GM12878 (cell line): ENCODE measurements at regions not wholly inside any gene's neighbourhood (a gene's known extent, or its start where the extent isn't known, plus 50 kb on each side); places are given as distances from the start of the nearest gene placed in this dataset.

ENCODE experiments used
- ATAC-seq: fragments of 200-7000 bp; cut with Tn5 transposase; 3 replicates; pipeline ENCODE4 v1.9.1; 2020; ENCODE audit warnings: mild to moderate bottlenecking, moderate library complexity
- BruUV-seq: library from RNA; stranded (reverse); fragments of 400-500 nt; replicated peaks from 2 replicates; lab custom pipeline; 2021; lab: Mats Ljungman, UMichigan
- CTCF ChIA-PET: fragments of 300-600 bp; sonication (Branson Sonifier 250); formaldehyde crosslinking; extraction: SDS; loops from one replicate; lab custom pipeline; 2021; ENCODE audit warnings: inconsistent platforms; lab: Yijun Ruan, JAX
- POLR2A ChIA-PET: fragments of 350-600 bp; formaldehyde crosslinking; extraction: SDS; loops from one replicate; lab custom pipeline; 2021; ENCODE audit warnings: inconsistent platforms; lab: Charles Lee
- RAD21 ChIA-PET: fragments of 300-600 bp; sonication (Branson Sonifier 250); formaldehyde crosslinking; loops from one replicate; lab custom pipeline; 2023; ENCODE audit warnings: antibody characterized with exemption; ENCODE audit not compliant: unreplicated experiment; lab: Charles Lee
- SMC1A ChIA-PET: fragments of 300-600 bp; sonication (Branson Sonifier 250); formaldehyde crosslinking; loops from one replicate; lab custom pipeline; 2023; ENCODE audit not compliant: unreplicated experiment, uncharacterized antibody; lab: Charles Lee
- DNase-seq: peaks from one replicate; pipeline ENCODE4 v3.0.0-alpha.2; 2011; ENCODE audit warnings: low read depth, low spot score
- FAIRE-seq: peaks from 3 replicates; lab custom pipeline; 2011; peaks lifted over from hg19 to GRCh38; lab: Jason Lieb, UNC
- H2AFZ ChIP-seq: 2 replicates; pipeline ENCODE4 v1.6.0; 2011; ENCODE audit warnings: low read depth, low read length, control low read depth; ENCODE audit not compliant: control insufficient read depth
- H3K27ac ChIP-seq: 2 replicates; pipeline ENCODE4 v1.5.1; 2011; ENCODE audit warnings: control low read depth; ENCODE audit not compliant: control insufficient read depth, insufficient read depth
- H3K27me3 ChIP-seq, 2 experiments: replicated peaks in 1 of 2; 2 replicates each; pipeline versions ENCODE4 v1.6.0 to v1.6.1; 2011; ENCODE audit warnings: low read length in 1 of 2; ENCODE audit not compliant: control insufficient read depth in 2 of 2, insufficient read depth in 2 of 2
- H3K36me3 ChIP-seq, 2 experiments: 2 replicates each; pipeline ENCODE4 v1.5.1; 2011; ENCODE audit warnings: low read length in 1 of 2; ENCODE audit not compliant: control insufficient read depth in 2 of 2, insufficient read depth in 2 of 2
- H3K4me1 ChIP-seq: 2 replicates; pipeline ENCODE4 v1.6.1; 2011; ENCODE audit warnings: mild to moderate bottlenecking, low read length, moderate library complexity, mixed read lengths; ENCODE audit not compliant: control insufficient read depth, insufficient read depth
- H3K4me2 ChIP-seq: 2 replicates; pipeline ENCODE4 v1.6.0; 2011; ENCODE audit warnings: control low read depth; ENCODE audit not compliant: control insufficient read depth, insufficient read depth
- H3K4me3 ChIP-seq: fragments of 200-600 bp; sonication (generic); 2 replicates; pipeline ENCODE4 v1.5.1; 2016
- H3K79me2 ChIP-seq: 2 replicates; pipeline ENCODE4 v1.6.0; 2011; ENCODE audit warnings: low read length; ENCODE audit not compliant: control insufficient read depth, insufficient read depth
- H3K9ac ChIP-seq: 2 replicates; pipeline ENCODE4 v1.8.0; 2011; ENCODE audit warnings: low read length, control low read depth, mixed read lengths; ENCODE audit not compliant: control insufficient read depth, insufficient read depth
- H3K9me3 ChIP-seq: replicated peaks from 3 replicates; pipeline ENCODE4 v1.5.1; 2011; ENCODE audit warnings: mild to moderate bottlenecking, low read length; ENCODE audit not compliant: control insufficient read depth, insufficient read depth
- H4K20me1 ChIP-seq: 2 replicates; pipeline ENCODE4 v1.6.0; 2011; ENCODE audit not compliant: control insufficient read depth, insufficient read depth
- BACH1 ChIP-seq: fragments of 450-650 bp; IDR thresholded peaks from 2 replicates; pipeline ENCODE4 v1.6.1; 2017; ENCODE audit warnings: mild to moderate bottlenecking, borderline replicate concordance
- EP300 ChIP-seq, 2 experiments: fragments of 150-350 bp in 1 of 2; IDR thresholded peaks; 2 replicates each; pipeline ENCODE4 v1.6.1; 2011 to 2012; ENCODE audit warnings: low read depth in 2 of 2, low read length in 2 of 2, borderline replicate concordance in 1 of 2, improper control_type of control experiment in 1 of 2, inconsistent platforms in 1 of 2; ENCODE audit not compliant: control insufficient read depth in 1 of 2
- GATAD2B ChIP-seq: fragments of 450-650 bp; conservative IDR thresholded peaks from 2 replicates; pipeline ENCODE4 v1.6.1; 2017; ENCODE audit warnings: low read depth, mild to moderate bottlenecking, moderate library complexity
- MEF2B ChIP-seq: fragments of 450-650 bp; IDR thresholded peaks from 2 replicates; pipeline ENCODE4 v1.6.1; 2018; ENCODE audit warnings: mild to moderate bottlenecking, moderate library complexity; ENCODE audit not compliant: partially characterized antibody, poor library complexity, severe bottlenecking
- SMAD5 ChIP-seq: IDR thresholded peaks from 2 replicates; pipeline ENCODE4 v1.6.1; 2016; ENCODE audit warnings: antibody characterized with exemption, low read depth
- SP1 ChIP-seq: IDR thresholded peaks from one replicate; pipeline ENCODE4 v1.6.1; 2011; ENCODE audit warnings: low read depth, low read length
- SREBF2 ChIP-seq: IDR thresholded peaks from 2 replicates; pipeline ENCODE4 v1.6.1; 2012; ENCODE audit warnings: mild to moderate bottlenecking, low read length
- STAT1 ChIP-seq: fragments of 450-650 bp; conservative IDR thresholded peaks from 2 replicates; pipeline ENCODE4 v1.6.1; 2014; ENCODE audit warnings: antibody characterized with exemption, mild to moderate bottlenecking
- whole genome bisulfite sequencing: methylation state at CpG from one replicate; pipeline ENCODE4 v1.1.6; 2016; ENCODE audit warnings: low lambda C conversion rate; ENCODE audit not compliant: insufficient replicate concordance, insufficient coverage; ENCODE audit errors: missing lambda C conversion rate; 5-methylcytosine and 5-hydroxymethylcytosine counted together
- in situ Hi-C: fragments of 300-500 bp; cut with MboI; formaldehyde crosslinking; loops from 9 replicates; pipeline ENCODE4 v1.14.3; 2018; ENCODE audit warnings: mixed read lengths
- intact Hi-C: fragments of 100-400 bp; cut with micrococcal nuclease; formaldehyde crosslinking; loops from one replicate; pipeline ENCODE4 v1.14.2; 2022; ENCODE audit not compliant: unreplicated experiment
- TF ChIP-seq, protein P1 (sequence below): IDR thresholded peaks from 2 replicates; pipeline ENCODE4 v1.6.1; 2012; ENCODE audit warnings: low read depth, low read length, improper control_type of control experiment
- TF ChIP-seq, protein P2 (sequence below): fragments of 450-650 bp; IDR thresholded peaks from 2 replicates; pipeline ENCODE4 v1.6.1; 2017; ENCODE audit warnings: mild to moderate bottlenecking
- TF ChIP-seq, protein P3 (sequence below): fragments of 450-650 bp; formaldehyde crosslinking; IDR thresholded peaks from 2 replicates; pipeline ENCODE4 v1.4.0; 2020; ENCODE audit warnings: mild to moderate bottlenecking, moderate library complexity

DNA sequence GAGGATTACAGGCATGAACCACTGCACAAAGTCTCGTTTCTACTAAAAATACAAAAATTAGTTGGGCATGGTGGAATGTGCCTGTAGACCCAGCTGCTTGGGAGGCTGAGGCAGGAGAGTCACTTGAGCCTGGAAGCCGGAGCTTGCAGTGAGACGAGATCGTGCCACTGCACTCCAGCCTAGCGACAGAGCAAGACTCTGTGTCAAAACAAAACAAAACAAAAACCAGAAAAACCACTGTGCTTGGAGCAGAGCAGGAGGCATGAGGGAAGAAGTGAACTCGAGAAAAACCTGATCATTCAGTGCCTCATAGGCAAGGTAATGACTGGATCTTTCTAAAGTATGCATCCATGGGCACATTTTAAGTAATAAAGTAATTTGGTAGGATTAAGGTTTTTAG is 487.8 kb downstream of the KCNH5 start:
- H3K79me2 ChIP-seq = no peaks in the 10 kb centered on the region
- H3K4me3 ChIP-seq = no peak overlapping the region
- BruUV-seq = no TSS peak
- no peaks in the 10 kb centered on the region for H4K20me1 ChIP-seq
- intact Hi-C loops = no loop called here
- no peak overlapping the region for H3K4me2 ChIP-seq
- ATAC-seq = no peak
- POLR2A ChIA-PET = no interaction called here
- no peak overlapping the region for H3K9ac ChIP-seq
- FAIRE-seq = no peak
- no peaks in the 10 kb centered on the region for H3K4me1 ChIP-seq
- in situ Hi-C loops = no loop called here
- WGBS = 42% methylated on average over 6 of the region's 6 CpGs
- no peak overlapping the region for H3K27ac ChIP-seq
- SMC1A ChIA-PET = no interaction called here
- TF ChIP-seq GATAD2B (no peak), BACH1 (no peak)
- DNase-seq = no peak
- H2AFZ ChIP-seq = no peak overlapping the region
- RAD21 ChIA-PET = no interaction called here
- no peaks in the 10 kb centered on the region for H3K36me3 ChIP-seq
- CTCF ChIA-PET = no interaction called here
- H3K9me3 ChIP-seq = no peaks in the 10 kb centered on the region
- H3K27me3 ChIP-seq = no peaks in the 10 kb centered on the region

DNA sequence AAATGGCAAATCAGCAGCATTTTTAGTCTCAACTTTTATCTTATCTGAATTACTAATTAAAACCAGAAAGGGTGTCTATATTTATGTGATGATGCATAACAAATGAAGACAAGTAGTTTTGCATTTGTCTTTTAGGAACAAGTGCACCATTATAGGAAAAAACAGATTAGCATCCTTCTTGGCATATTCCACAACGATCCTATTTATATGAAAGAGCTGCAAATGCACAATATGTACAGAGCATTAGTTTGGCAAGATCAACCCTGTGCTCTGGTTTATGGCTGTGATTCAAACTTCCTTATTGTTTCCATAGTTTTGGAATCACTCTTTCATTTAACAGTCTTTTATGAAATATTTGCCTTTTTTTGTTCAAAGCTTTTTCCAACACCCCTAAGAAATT is 486.8 kb downstream of the KCNH5 start:
- DNase-seq (no peak), ATAC-seq (no peak), FAIRE-seq (no peak)
- Histone ChIP-seq H3K4me1 (no peaks in the 10 kb centered on the region), H2AFZ (no peak overlapping the region), H3K27me3 (no peaks in the 10 kb centered on the region), H3K36me3 (no peaks in the 10 kb centered on the region), H3K9me3 (no peaks in the 10 kb centered on the region), H3K4me2 (no peak overlapping the region), H3K27ac (no peak overlapping the region), H4K20me1 (no peaks in the 10 kb centered on the region), H3K4me3 (no peak overlapping the region), H3K79me2 (no peaks in the 10 kb centered on the region), H3K9ac (no peak overlapping the region)
- ChIA-PET RAD21 (no interaction called here), POLR2A (no interaction called here), CTCF (no interaction called here), SMC1A (no interaction called here)
- intact Hi-C loops (no loop called here), in situ Hi-C loops (no loop called here)
- 0% methylated on average over 1 of the region's 1 CpG for WGBS
- no TSS peak for BruUV-seq
- TF ChIP-seq EP300 (IDR thresholded peaks at IDR 0.05; ENCODE audit: borderline replicate concordance in 1 of 2, control insufficient read depth in 1 of 2, low read depth in 2 of 2, low read length in 2 of 2) (no peak), SP1 (no peak), SREBF2 (no peak), SMAD5 (no peak), MEF2B (no peak), STAT1 (no peak)
- TF ChIP-seq, protein P1, sequence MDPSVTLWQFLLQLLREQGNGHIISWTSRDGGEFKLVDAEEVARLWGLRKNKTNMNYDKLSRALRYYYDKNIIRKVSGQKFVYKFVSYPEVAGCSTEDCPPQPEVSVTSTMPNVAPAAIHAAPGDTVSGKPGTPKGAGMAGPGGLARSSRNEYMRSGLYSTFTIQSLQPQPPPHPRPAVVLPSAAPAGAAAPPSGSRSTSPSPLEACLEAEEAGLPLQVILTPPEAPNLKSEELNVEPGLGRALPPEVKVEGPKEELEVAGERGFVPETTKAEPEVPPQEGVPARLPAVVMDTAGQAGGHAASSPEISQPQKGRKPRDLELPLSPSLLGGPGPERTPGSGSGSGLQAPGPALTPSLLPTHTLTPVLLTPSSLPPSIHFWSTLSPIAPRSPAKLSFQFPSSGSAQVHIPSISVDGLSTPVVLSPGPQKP = no peak
- TF ChIP-seq, protein P2, sequence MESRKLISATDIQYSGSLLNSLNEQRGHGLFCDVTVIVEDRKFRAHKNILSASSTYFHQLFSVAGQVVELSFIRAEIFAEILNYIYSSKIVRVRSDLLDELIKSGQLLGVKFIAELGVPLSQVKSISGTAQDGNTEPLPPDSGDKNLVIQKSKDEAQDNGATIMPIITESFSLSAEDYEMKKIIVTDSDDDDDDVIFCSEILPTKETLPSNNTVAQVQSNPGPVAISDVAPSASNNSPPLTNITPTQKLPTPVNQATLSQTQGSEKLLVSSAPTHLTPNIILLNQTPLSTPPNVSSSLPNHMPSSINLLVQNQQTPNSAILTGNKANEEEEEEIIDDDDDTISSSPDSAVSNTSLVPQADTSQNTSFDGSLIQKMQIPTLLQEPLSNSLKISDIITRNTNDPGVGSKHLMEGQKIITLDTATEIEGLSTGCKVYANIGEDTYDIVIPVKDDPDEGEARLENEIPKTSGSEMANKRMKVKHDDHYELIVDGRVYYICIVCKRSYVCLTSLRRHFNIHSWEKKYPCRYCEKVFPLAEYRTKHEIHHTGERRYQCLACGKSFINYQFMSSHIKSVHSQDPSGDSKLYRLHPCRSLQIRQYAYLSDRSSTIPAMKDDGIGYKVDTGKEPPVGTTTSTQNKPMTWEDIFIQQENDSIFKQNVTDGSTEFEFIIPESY = no peak
- TF ChIP-seq, protein P3, sequence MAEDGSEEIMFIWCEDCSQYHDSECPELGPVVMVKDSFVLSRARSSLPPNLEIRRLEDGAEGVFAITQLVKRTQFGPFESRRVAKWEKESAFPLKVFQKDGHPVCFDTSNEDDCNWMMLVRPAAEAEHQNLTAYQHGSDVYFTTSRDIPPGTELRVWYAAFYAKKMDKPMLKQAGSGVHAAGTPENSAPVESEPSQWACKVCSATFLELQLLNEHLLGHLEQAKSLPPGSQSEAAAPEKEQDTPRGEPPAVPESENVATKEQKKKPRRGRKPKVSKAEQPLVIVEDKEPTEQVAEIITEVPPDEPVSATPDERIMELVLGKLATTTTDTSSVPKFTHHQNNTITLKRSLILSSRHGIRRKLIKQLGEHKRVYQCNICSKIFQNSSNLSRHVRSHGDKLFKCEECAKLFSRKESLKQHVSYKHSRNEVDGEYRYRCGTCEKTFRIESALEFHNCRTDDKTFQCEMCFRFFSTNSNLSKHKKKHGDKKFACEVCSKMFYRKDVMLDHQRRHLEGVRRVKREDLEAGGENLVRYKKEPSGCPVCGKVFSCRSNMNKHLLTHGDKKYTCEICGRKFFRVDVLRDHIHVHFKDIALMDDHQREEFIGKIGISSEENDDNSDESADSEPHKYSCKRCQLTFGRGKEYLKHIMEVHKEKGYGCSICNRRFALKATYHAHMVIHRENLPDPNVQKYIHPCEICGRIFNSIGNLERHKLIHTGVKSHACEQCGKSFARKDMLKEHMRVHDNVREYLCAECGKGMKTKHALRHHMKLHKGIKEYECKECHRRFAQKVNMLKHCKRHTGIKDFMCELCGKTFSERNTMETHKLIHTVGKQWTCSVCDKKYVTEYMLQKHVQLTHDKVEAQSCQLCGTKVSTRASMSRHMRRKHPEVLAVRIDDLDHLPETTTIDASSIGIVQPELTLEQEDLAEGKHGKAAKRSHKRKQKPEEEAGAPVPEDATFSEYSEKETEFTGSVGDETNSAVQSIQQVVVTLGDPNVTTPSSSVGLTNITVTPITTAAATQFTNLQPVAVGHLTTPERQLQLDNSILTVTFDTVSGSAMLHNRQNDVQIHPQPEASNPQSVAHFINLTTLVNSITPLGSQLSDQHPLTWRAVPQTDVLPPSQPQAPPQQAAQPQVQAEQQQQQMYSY (CRISPR knock-in tag) = no peak
